ENCODE measurements at regions not wholly inside any gene's neighbourhood (a gene's known extent, or its start where the extent isn't known, plus 50 kb on each side); places are given as distances from the start of the nearest gene placed in this dataset.
"Not testable (repeated sequence)": the region's sequence is repeated elsewhere in the genome, so short reads cannot be mapped to it uniquely, and the experiment has no call there.

GRCh38 chr6:4636881-4637224 is 139.4 kb upstream of the CDYL start:
- no peak for TF ChIP-seq CTCF (IDR thresholded peaks at IDR 0.05; ENCODE audit: insufficient read depth, low read depth, low read length, missing control alignments)
- no peak overlapping the region for H3K4me3 ChIP-seq (ENCODE audit: low read depth, low read length)
- DNase-seq (ENCODE audit: low read depth), result no peak

- DNase-seq (ENCODE audit: low read depth), result no peak
- H3K4me3 ChIP-seq (ENCODE audit: low read depth, low read length), result no peak overlapping the region
- no peak for TF ChIP-seq CTCF (IDR thresholded peaks at IDR 0.05; ENCODE audit: insufficient read depth, low read depth, low read length, missing control alignments)
Measured at GRCh38 chr6:4636191-4636880, 139.9 kb upstream of the CDYL start.

GRCh38 chr6:4635666-4636065 is 140.5 kb upstream of the CDYL start:
- no peak for DNase-seq (ENCODE audit: low read depth)
- no peak for TF ChIP-seq CTCF (IDR thresholded peaks at IDR 0.05; ENCODE audit: insufficient read depth, low read depth, low read length, missing control alignments)

GRCh38 chr6:4632421-4632820 is 143.8 kb upstream of the CDYL start:
- DNase-seq (ENCODE audit: low read depth), result no peak
- H3K4me3 ChIP-seq (ENCODE audit: low read depth, low read length), result no peak overlapping the region
- TF ChIP-seq CTCF (IDR thresholded peaks at IDR 0.05; ENCODE audit: insufficient read depth, low read depth, low read length, missing control alignments), result no peak

More at GRCh38 chr6:4635666-4636065, 140.5 kb upstream of the CDYL start:
- no peak overlapping the region for H3K4me3 ChIP-seq (ENCODE audit: low read depth, low read length)

- not testable (repeated sequence) for H3K4me3 ChIP-seq (ENCODE audit: low read depth, low read length); DNase-seq (ENCODE audit: low read depth)
Measured at GRCh38 chr6:4629789-4630188, 146.4 kb upstream of the CDYL start.

GRCh38 chr6:4625557-4625956 is 150.6 kb upstream of the CDYL start:
- DNase-seq (ENCODE audit: low read depth), result no peak
- no peak overlapping the region for H3K4me3 ChIP-seq (ENCODE audit: low read depth, low read length)
- no peak for TF ChIP-seq CTCF (IDR thresholded peaks at IDR 0.05; ENCODE audit: insufficient read depth, low read depth, low read length, missing control alignments)

- no peak overlapping the region for H3K4me3 ChIP-seq (ENCODE audit: low read depth, low read length)
- TF ChIP-seq CTCF (IDR thresholded peaks at IDR 0.05; ENCODE audit: insufficient read depth, low read depth, low read length, missing control alignments), result no peak
- DNase-seq (ENCODE audit: low read depth), result no peak
Measured at GRCh38 chr6:4624726-4625125, 151.5 kb upstream of the CDYL start.

Measured in GM12865 (cell line).